ENCODE measurements at regions not wholly inside any gene's neighbourhood (a gene's known extent, or its start where the extent isn't known, plus 50 kb on each side); places are given as distances from the start of the nearest gene placed in this dataset.

- H3K23ac ChIP-seq (ENCODE audit: low read depth, low read length) = no peak overlapping the region
- H3K4me3 ChIP-seq (ENCODE audit: insufficient read depth, low read depth, low read length) = no peak overlapping the region
- ATAC-seq (ENCODE audit: low read depth) = no peak
- intact Hi-C loops (cut with micrococcal nuclease) = no loop called here
- no peak overlapping the region for H4K91ac ChIP-seq (ENCODE audit: insufficient read depth, low read depth, low read length)
- no peaks in the 10 kb centered on the region for H3K36me3 ChIP-seq (ENCODE audit: control insufficient read depth, insufficient read depth, low read length)
- no peak overlapping the region for H2BK5ac ChIP-seq (ENCODE audit: low read depth, low read length, poor library complexity, severe bottlenecking)
- H4K20me1 ChIP-seq (ENCODE audit: insufficient read depth, low read length) = no peaks in the 10 kb centered on the region
- no TSS peak for BruUV-seq (replicated peaks)
- ChIA-PET POLR2A (ENCODE audit: unreplicated experiment) (no interaction called here), CTCF (interaction anchor here (1.2 kb wide), 1 partner anchor 55 kb away, joined by 4 read pairs; no protein-coding TSS in a partner anchor)
- no peaks in the 10 kb centered on the region for H3K27me3 ChIP-seq (ENCODE audit: control insufficient read depth, insufficient read depth, low read length)
- no peaks in the 10 kb centered on the region for H3K9me3 ChIP-seq (ENCODE audit: control insufficient read depth, insufficient read depth, low read length)
- no peak overlapping the region for H2AFZ ChIP-seq (replicated peaks; ENCODE audit: low read length, poor library complexity)
- no peak overlapping the region for H2BK20ac ChIP-seq (ENCODE audit: low read depth, low read length)
- no peak overlapping the region for H3K18ac ChIP-seq (ENCODE audit: low read depth, low read length)
- no peak for DNase-seq
- dilution Hi-C loops (cut with HindIII; ENCODE audit: low sequenced_read_pairs, unreplicated experiment) = no loop called here
- no peaks in the 10 kb centered on the region for H3K79me1 ChIP-seq (ENCODE audit: low read depth in 1 of 2, low read length in 2 of 2)
- H2BK120ac ChIP-seq (ENCODE audit: low read depth, low read length) = no peak overlapping the region
- no peak overlapping the region for H3K14ac ChIP-seq (replicated peaks; ENCODE audit: low read depth, low read length)
- H3K4me1 ChIP-seq (ENCODE audit: control insufficient read depth, insufficient read depth, low read length) = peaks cover 3% of the 10 kb centered on the region; the same call in 1 of the 2 replicates
- H3K27ac ChIP-seq (ENCODE audit: insufficient read depth, low read length) = no peak overlapping the region
- H3K9me1 ChIP-seq (ENCODE audit: insufficient read depth, low read length) = 0 out of 2 replicates have a peak, but pooled peaks cover 4% of the 10 kb centered on the region
- TF ChIP-seq RAD21 (IDR thresholded peaks at IDR 0.05; ENCODE audit: low read length) = no peak
- no peak for TF ChIP-seq POLR2A (IDR thresholded peaks at IDR 0.05; ENCODE audit: low read depth, low read length)
- no peak for TF ChIP-seq USF2 (IDR thresholded peaks at IDR 0.05; ENCODE audit: low read depth, low read length)
- no peak for TF ChIP-seq RCOR1 (IDR thresholded peaks at IDR 0.05; ENCODE audit: insufficient replicate concordance, low read length)
- no peak for TF ChIP-seq CHD1 (IDR thresholded peaks at IDR 0.05; ENCODE audit: low read depth, low read length)
- TF ChIP-seq MAFK (IDR thresholded peaks at IDR 0.05; ENCODE audit: low read depth, low read length) = no peak
- H2AK9ac ChIP-seq (replicated peaks; ENCODE audit: low read depth, low read length, poor library complexity) = no peak overlapping the region
- H3K4ac ChIP-seq (ENCODE audit: low read depth, low read length) = no peak overlapping the region
- H2BK15ac ChIP-seq (ENCODE audit: low read depth, low read length) = no peak overlapping the region
- H2AK5ac ChIP-seq (ENCODE audit: low read depth, low read length) = no peak overlapping the region
- H3K4me2 ChIP-seq (ENCODE audit: low read depth, low read length) = no peak overlapping the region
- H3K56ac ChIP-seq (ENCODE audit: extremely low read depth, insufficient read depth, low read length) = no peak overlapping the region
- in situ Hi-C loops (cut with MboI; ENCODE audit: low sequenced_read_pairs) = no loop called here
- H4K8ac ChIP-seq (ENCODE audit: low read depth in 2 of 2, low read length in 2 of 2) = no peak overlapping the region
- H3K9ac ChIP-seq (ENCODE audit: low read depth, low read length) = no peak overlapping the region
- H4K5ac ChIP-seq (ENCODE audit: low read depth, low read length) = no peak overlapping the region
Measured at GRCh38 chr12:24723759-24724158, 225.1 kb downstream of the BCAT1 start.

Measured in IMR-90 (cell line).